ENCODE measurements at regions not wholly inside any gene's neighbourhood (a gene's known extent, or its start where the extent isn't known, plus 50 kb on each side); places are given as distances from the start of the nearest gene placed in this dataset.

DNA sequence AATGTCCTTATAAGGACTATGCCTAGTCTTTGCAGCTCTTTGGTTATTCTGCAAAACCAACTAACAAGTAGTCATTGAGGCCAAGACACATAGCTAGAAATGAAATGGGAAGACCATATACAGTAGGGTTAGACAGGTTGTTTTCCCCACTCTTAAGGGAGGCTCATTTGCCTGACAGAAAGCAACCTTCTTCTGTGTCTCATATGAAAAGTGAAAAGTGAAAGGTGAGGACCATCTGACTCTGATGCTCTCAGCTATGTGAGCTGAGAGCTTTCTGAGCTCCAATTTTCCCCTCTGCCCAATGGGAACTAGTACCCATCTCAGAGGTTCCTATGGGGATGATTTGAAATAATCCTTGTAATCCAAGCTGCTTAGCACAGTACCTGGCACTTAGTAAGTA is 142.0 kb upstream of the BDNF start:
- no peak for TF ChIP-seq CTCF (conservative IDR thresholded peaks at IDR 0.05; ENCODE audit: low read depth, low read length)
- TF ChIP-seq EZH2 (IDR thresholded peaks at IDR 0.05; ENCODE audit: borderline replicate concordance, low read depth, low read length, poor library complexity, severe bottlenecking), result no peak
